ENCODE measurements at regions not wholly inside any gene's neighbourhood (a gene's known extent, or its start where the extent isn't known, plus 50 kb on each side); places are given as distances from the start of the nearest gene placed in this dataset.

- no peak for TF ChIP-seq CTCF (IDR thresholded peaks at IDR 0.05)
- no peak for TF ChIP-seq ZFX (IDR thresholded peaks at IDR 0.05; ENCODE audit: borderline replicate concordance)
These were observed 100.5 kb downstream of the CCDC71L start for GRCh38 chr7:106560482-106560881.

Data from 22Rv1 (cell line).